Mesothelial cell of epicardium (in vitro differentiated cells): ENCODE measurements at regions not wholly inside any gene's neighbourhood (a gene's known extent, or its start where the extent isn't known, plus 50 kb on each side); places are given as distances from the start of the nearest gene placed in this dataset.

Source experiments
- DNase-seq, 2 experiments: peaks; one replicate each; pipeline ENCODE4 v3.0.0; 2021; ENCODE audit warnings: low spot score in 2 of 2; ENCODE audit not compliant: unreplicated experiment in 2 of 2
- H3K27ac Mint-ChIP-seq: 2 replicates; pipeline ENCODE4 v1.8.0; 2021; ENCODE audit warnings: mixed read lengths
- H3K27me3 Mint-ChIP-seq: 2 replicates; pipeline ENCODE4 v1.8.0; 2021; ENCODE audit warnings: low read depth, mixed read lengths
- H3K36me3 Mint-ChIP-seq: 2 replicates; pipeline ENCODE4 v1.8.0; 2021; ENCODE audit warnings: mixed read lengths
- H3K4me1 Mint-ChIP-seq: 2 replicates; pipeline ENCODE4 v1.8.0; 2021; ENCODE audit warnings: mixed read lengths
- H3K4me3 Mint-ChIP-seq: 2 replicates; pipeline ENCODE4 v1.8.0; 2021; ENCODE audit warnings: mild to moderate bottlenecking, moderate library complexity, mixed read lengths
- H3K9me3 Mint-ChIP-seq: 2 replicates; pipeline ENCODE4 v1.8.0; 2021; ENCODE audit warnings: mixed read lengths
- CTCF ChIP-seq: fragments of 200-600 bp; sonication (generic); IDR thresholded peaks from one replicate; pipeline ENCODE4 v1.5.0; 2021; ENCODE audit warnings: antibody characterized with exemption; ENCODE audit not compliant: unreplicated experiment

- H3K4me1 Mint-ChIP-seq: peaks cover 4% of the 10 kb centered on the region
- H3K4me3 Mint-ChIP-seq: no peak overlapping the region
- H3K36me3 Mint-ChIP-seq: no peaks in the 10 kb centered on the region
- H3K27ac Mint-ChIP-seq: no peak overlapping the region
- no peak for TF ChIP-seq CTCF
- DNase-seq: no peak
- peaks cover 10% of the 10 kb centered on the region for H3K9me3 Mint-ChIP-seq
- no peaks in the 10 kb centered on the region for H3K27me3 Mint-ChIP-seq
Observed at GRCh38 chr2:37425408-37425807, 81.0 kb downstream of the QPCT start.

GRCh38 chr2:37427241-37427640, 82.8 kb downstream of the QPCT start:
- DNase-seq: no peak
- H3K4me3 Mint-ChIP-seq: no peak overlapping the region
- no peak overlapping the region for H3K27ac Mint-ChIP-seq
- H3K4me1 Mint-ChIP-seq: peaks cover 4% of the 10 kb centered on the region
- H3K9me3 Mint-ChIP-seq: peaks cover 26% of the 10 kb centered on the region
- no peaks in the 10 kb centered on the region for H3K27me3 Mint-ChIP-seq
- H3K36me3 Mint-ChIP-seq: no peaks in the 10 kb centered on the region
- no peak for TF ChIP-seq CTCF

GRCh38 chr2:37436323-37436722, 91.9 kb downstream of the QPCT start:
- DNase-seq: no peak
- Mint-ChIP-seq H3K4me3 (no peak overlapping the region), H3K4me1 (peaks cover 3% of the 10 kb centered on the region), H3K36me3 (no peaks in the 10 kb centered on the region), H3K27me3 (no peaks in the 10 kb centered on the region), H3K9me3 (peaks cover 26% of the 10 kb centered on the region), H3K27ac (no peak overlapping the region)
- no peak for TF ChIP-seq CTCF

- Mint-ChIP-seq H3K9me3 (peaks cover 2% of the 10 kb centered on the region), H3K4me3 (no peak overlapping the region), H3K27ac (no peak overlapping the region), H3K36me3 (no peaks in the 10 kb centered on the region), H3K4me1 (peaks cover 7% of the 10 kb centered on the region), H3K27me3 (no peaks in the 10 kb centered on the region)
- no peak for TF ChIP-seq CTCF
- DNase-seq: no peak
Observed at GRCh38 chr2:37439131-37439642, 94.8 kb downstream of the QPCT start.

GRCh38 chr2:37441055-37441454, 96.6 kb downstream of the QPCT start:
- Mint-ChIP-seq H3K27me3 (no peaks in the 10 kb centered on the region), H3K4me3 (no peak overlapping the region), H3K27ac (no peak overlapping the region), H3K36me3 (no peaks in the 10 kb centered on the region), H3K9me3 (no peaks in the 10 kb centered on the region), H3K4me1 (peaks cover 7% of the 10 kb centered on the region)
- no peak for DNase-seq
- TF ChIP-seq CTCF: no peak

GRCh38 chr2:37443082-37443481, 98.7 kb downstream of the QPCT start:
- TF ChIP-seq CTCF: no peak
- peaks cover 4% of the 10 kb centered on the region for H3K4me1 Mint-ChIP-seq
- H3K9me3 Mint-ChIP-seq: peaks cover 4% of the 10 kb centered on the region
- no peaks in the 10 kb centered on the region for H3K36me3 Mint-ChIP-seq
- H3K27ac Mint-ChIP-seq: no peak overlapping the region
- no peak for DNase-seq
- no peak overlapping the region for H3K4me3 Mint-ChIP-seq
- H3K27me3 Mint-ChIP-seq: no peaks in the 10 kb centered on the region
